ENCODE measurements at regions not wholly inside any gene's neighbourhood (a gene's known extent, or its start where the extent isn't known, plus 50 kb on each side); places are given as distances from the start of the nearest gene placed in this dataset.

GRCh38 chr2:121900391-121900790 is 144.9 kb downstream of the TSN start:
- DNase-seq, result no peak

DNA sequence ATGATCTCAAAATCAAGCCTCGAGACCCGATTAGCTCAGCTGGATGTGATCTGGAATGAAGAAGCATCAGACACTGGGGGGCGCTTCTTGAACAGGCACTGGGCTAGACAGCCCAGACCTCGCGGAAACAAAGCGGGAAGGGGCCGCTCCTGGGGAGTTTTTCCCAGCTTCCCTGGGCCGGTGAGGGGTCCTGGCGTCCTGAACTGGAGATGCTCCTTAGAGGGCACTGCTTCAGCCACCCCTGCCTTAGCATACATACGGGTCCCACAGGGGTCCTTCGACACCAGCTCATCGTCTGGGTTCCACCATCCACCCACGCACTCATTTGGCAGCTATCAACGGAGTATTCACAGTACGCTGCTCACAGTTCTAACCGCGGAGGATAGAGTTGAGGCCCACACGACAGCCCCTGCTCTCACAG is 146.7 kb downstream of the TSN start:
- no peak for DNase-seq

DNA sequence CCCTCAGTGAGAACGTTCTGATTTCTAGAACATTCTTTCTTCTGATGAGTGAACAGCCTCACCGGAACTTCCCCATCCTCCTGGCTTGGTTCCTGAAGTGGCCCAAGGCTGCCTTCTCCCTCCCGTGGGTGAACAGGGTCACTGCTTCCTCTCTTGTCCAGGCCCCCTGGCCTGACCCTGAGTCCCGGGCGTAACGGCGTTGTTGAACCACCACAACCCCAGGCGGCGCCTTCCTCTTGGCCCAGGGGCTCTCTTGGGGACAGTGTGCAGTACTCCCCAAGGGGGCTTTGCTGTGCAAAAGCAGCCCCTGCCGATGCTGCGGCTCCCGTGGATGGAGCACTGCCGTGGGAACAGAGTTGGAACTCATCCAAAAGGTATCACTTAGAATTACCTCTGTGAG is 147.2 kb downstream of the TSN start:
- DNase-seq, result no peak

GRCh38 chr2:121903037-121903689 is 147.7 kb downstream of the TSN start:
- no peak for DNase-seq

DNA sequence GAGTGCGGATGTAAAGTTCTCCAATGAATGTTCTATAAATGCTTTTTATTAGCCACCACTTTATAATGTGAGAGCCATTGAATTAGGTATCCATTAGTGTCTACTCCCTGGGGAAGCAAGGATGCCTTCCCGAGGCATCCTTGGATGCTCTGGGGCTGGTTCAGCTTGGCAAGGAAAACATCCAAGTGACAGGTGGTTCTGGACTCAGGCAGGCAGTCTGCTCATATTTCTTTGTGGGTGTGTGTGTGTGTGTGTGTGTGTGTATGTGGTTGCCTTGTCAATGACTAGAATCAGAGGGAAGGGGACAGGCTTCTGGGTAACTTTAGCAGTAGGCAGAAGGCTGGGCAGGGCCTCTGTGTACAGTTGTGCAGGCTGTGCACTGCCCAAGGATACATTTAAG is 149.2 kb downstream of the TSN start:
- no peak for DNase-seq

DNA sequence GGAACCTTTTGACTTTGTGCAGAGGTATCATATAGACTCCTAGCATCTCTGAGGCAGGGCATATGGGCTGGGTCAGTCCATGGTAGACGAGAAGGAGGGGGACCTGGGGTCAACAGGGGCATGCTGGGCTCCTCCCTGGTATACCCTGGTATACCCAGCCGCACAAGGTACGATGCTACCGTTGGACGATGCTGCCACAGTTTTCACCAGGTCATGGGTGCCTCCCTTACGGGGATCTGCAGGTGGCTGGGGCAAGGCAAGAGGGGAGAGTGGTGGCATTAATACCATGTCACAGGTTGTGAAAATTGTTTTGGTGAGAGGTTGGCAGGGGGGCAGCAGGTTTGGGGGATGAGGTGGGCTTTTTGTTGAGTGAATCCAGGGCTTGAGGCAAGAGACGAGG is 149.8 kb downstream of the TSN start:
- no peak for DNase-seq

DNA sequence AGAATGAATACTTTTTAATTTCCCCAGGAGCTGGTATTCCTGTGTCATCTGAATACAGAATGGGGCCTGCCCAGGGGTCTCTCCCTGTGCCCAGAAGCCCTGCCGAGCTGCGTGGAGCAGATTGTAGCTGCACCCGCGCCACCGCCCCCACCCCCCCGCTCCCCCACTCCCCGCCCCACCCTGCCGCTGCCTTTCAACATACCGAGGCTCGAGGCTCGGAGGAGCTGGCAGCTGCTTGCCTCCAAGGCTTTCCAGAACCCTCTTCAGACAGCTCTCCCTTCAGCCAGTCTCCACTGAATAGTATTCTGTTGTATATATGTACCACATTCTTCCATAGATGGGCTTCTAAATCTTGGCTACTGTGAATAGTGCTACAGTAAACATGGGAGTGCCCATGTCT is 150.7 kb downstream of the TSN start:
- DNase-seq, result no peak

DNA sequence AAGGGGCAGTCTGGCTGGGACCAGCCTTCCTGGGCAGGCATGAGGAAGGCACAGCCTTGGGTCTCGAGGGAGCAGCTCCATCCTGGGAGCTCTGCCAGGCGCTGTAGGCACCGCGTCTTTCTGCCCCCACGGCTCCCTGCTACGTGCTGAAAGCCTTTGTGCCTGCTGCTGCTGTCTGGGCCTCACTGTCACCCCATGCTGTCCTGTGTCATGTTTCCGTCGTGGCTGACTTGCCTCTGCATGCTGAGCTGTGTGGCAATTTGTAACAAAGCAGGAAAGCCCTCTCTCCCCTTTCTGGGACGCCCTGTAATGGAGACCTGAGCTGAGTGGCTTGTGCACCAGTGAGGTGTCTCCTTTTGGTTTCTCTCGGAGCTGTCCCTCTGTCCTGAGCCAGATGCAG is 152.5 kb downstream of the TSN start:
- no peak for DNase-seq

GRCh38 chr2:121910139-121910538 is 154.7 kb downstream of the TSN start:
- DNase-seq, result no peak

GRCh38 chr2:121911036-121911435 is 155.6 kb downstream of the TSN start:
- DNase-seq, result no peak

DNA sequence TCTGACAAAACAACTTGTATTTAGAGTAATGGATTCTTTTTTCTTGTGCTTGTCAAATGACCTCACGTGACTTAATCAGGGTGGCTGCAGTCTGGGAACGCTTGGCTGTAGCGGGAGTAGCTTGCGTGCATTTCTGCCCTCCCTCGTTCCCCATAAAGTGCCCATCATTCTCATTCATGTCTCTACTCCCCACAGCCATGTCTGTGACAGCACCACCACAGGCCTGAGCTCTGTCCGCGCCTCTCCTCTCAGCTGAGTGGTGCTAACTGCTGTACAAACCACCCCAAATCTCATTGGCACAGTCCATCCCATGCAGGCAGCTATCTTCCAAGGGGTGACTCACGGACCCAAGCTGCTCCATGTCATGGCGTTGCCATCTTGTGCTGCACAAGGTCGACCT is 161.7 kb downstream of the TSN start:
- no peak for DNase-seq

- DNase-seq, result no peak
Measured at GRCh38 chr2:121918231-121918630, 162.8 kb downstream of the TSN start.

- DNase-seq, result no peak
Measured at GRCh38 chr2:121919803-121920202, 164.4 kb downstream of the TSN start.

GRCh38 chr2:121925466-121925865 is 170.0 kb downstream of the TSN start:
- no peak for DNase-seq

DNA sequence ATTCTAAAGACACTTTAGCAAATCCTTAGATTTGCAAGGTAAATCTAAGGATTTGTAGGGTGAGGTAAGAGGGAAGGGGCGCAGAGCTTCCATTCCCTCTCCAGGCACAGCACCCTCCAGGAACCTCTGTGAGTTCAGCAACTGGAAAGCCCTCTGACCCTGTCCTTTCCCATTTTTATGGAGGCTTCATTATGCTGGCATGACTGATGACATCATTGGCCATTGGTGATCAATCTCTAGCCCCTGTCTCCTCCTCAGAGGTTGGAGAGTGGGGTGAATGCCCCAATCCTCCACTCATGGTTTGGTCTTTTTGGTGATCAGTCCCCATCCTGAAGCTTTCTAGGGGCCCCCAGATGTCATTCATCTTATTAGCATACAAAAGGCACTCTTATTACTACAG is 187.8 kb downstream of the TSN start:
- no peak for DNase-seq

DNA sequence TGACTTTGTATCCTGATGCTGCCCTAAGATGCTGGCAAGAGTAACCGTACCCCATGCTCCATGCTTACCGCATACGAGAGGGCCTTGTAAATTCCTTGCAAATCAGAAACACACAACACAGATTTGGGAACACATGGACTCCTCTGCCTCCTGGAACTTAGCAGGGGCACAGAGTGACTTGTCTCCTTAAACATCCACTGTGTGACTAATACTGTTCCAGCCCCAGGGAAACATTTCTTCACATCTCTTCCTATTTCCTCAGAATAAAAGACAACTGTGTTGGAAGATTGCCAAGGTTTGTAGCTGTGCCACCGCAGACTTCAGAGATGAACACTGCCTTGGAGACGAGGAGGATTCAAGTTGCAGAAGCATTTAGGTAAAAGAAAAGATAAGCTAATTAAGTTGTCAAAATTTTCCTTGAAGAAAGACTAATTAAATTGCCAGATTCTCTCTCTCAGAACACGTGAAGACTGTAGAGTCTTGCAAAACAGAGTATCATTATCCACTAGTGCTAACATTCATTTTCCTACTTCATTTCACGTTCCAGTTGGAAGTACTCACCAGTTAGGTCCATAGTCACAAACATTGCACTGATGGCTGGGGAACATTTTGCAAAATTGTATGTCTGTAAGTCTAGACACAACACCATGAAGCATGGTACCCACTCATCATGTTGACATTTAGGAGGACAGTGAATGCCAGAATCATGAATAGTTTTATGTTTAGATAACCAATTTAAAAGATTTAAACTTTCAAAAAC is 188.8 kb downstream of the TSN start:
- peak; percentile 13 for DNase-seq

- DNase-seq, result no peak
Measured at GRCh38 chr2:121947674-121948073, 192.2 kb downstream of the TSN start.

DNA sequence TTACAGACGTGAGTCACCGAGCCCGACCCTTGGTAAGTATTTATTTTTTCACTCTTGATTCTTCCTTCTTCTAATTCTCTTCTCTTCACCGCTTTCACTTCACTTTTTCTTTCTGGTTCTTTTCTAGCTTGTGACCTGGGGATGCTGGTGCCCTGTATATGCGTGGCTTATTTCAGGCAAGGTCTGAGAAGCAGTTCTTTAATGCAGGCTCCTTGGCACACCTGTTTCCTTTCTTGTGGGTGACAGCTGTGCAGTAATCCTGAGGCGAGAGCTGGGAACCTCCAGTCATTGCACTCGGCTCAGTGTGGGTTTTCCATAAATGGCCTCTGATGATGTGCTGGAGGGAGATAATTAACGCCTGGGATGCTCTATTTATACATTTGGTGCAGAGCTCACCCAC is 193.8 kb downstream of the TSN start:
- no peak for DNase-seq

- no peak for DNase-seq
Measured at GRCh38 chr2:121955426-121955825, 200.0 kb downstream of the TSN start.

GRCh38 chr2:121955872-121956271 is 200.4 kb downstream of the TSN start:
- no peak for DNase-seq

- no peak for DNase-seq
Measured at GRCh38 chr2:121960251-121960650, 204.8 kb downstream of the TSN start.

DNA sequence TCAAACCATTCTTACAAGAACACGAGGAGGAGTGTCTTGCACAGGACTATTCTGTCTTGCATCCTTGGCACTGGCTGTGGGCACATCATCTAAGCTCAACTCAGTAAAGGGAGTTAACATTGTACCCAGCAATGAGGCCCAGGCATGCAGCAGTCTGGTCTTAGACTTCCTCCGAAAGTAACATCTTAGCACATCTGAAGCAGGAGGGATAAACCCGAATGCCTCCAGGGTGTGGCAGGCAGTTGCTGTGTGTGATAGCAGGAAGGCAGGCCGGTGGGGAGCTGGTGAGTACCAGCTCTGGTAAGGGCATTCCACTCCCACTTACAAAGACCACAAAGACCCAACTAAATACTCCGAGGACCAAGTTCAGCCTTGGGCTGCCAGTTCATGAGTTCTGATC is 206.3 kb downstream of the TSN start:
- no peak for DNase-seq

DNA sequence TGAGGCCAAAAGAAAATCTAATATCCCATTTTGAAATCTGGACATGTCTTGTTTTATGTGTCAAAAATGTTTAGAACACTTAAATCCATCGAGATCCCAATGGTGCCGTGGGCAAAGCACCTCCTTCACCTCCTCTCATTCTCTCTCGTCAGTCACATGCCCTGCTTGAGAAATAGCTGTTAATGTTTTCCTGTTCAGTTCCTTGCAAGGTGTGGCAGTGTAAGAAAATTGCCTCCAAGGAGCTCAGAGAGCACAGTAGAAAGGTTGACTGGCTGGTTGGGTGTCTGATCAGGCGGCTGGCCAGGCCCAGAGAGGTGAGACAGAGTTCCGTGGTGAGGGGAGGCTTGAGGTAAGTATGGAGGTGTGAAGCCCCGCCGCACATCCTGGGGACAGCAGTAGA is 210.2 kb downstream of the TSN start:
- no peak for DNase-seq

- no peak for DNase-seq
Measured at GRCh38 chr2:121966663-121967062, 211.2 kb downstream of the TSN start.

DNA sequence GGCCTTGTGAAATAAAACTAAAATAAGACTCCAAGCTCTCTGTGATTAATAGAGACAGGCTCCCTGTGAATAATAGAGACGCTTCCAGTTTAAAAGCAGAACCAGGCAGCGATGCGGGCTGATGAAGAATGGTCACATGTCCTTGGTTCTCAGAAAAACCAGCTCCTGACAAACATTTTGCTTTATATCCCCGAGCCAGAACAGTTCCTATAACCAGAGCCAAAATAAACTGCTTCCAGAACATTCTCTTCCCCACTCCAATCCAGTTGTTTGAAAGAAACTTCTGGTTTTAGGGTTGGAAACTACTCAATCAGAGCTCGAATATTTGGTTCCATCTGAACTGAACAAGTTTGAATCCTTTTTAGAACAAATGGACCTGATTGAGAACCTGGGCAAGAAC is 213.7 kb downstream of the TSN start:
- DNase-seq, result no peak

Data from GF-D8 (cell line).